ENCODE measurements at regions not wholly inside any gene's neighbourhood (a gene's known extent, or its start where the extent isn't known, plus 50 kb on each side); places are given as distances from the start of the nearest gene placed in this dataset.

- Histone ChIP-seq H3K27ac (no peak overlapping the region), H3K36me3 (no peaks in the 10 kb centered on the region), H3K27me3 (no peaks in the 10 kb centered on the region), H3K4me1 (no peaks in the 10 kb centered on the region), H3K4me3 (no peak overlapping the region), H3K9me3 (no peaks in the 10 kb centered on the region)
- intact Hi-C loops (cut with DNase I): no loop called here
- TF ChIP-seq CTCF (IDR thresholded peaks at IDR 0.05) (no peak), POLR2A (IDR thresholded peaks at IDR 0.05) (no peak), POLR2AphosphoS5 (IDR thresholded peaks at IDR 0.05; ENCODE audit: insufficient read depth in 1 of 2, low read depth in 1 of 2) (no peak)
- no peak for DNase-seq (ENCODE audit: extremely low spot score in 2 of 2)
These were observed 84.2 kb upstream of the PTPRD start for GRCh38 chr9:10697044-10697443.

GRCh38 chr9:10700291-10700690 lies 87.5 kb upstream of the PTPRD start:
- no peak for DNase-seq (ENCODE audit: extremely low spot score in 2 of 2)
- Histone ChIP-seq H3K36me3 (no peaks in the 10 kb centered on the region), H3K4me1 (no peaks in the 10 kb centered on the region), H3K4me3 (no peak overlapping the region), H3K9me3 (no peaks in the 10 kb centered on the region), H3K27ac (no peak overlapping the region), H3K27me3 (no peaks in the 10 kb centered on the region)
- TF ChIP-seq CTCF (IDR thresholded peaks at IDR 0.05) (no peak), POLR2AphosphoS5 (IDR thresholded peaks at IDR 0.05; ENCODE audit: insufficient read depth in 1 of 2, low read depth in 1 of 2) (no peak), POLR2A (IDR thresholded peaks at IDR 0.05) (no peak)
- intact Hi-C loops (cut with DNase I): no loop called here

- H3K4me3 ChIP-seq: no peak overlapping the region
- H3K9me3 ChIP-seq: no peaks in the 10 kb centered on the region
- no peaks in the 10 kb centered on the region for H3K36me3 ChIP-seq
- no peak overlapping the region for H3K27ac ChIP-seq
- DNase-seq (ENCODE audit: extremely low spot score in 2 of 2): no peak
- H3K27me3 ChIP-seq: no peaks in the 10 kb centered on the region
- intact Hi-C loops (cut with DNase I): no loop called here
- H3K4me1 ChIP-seq: no peaks in the 10 kb centered on the region
- TF ChIP-seq POLR2AphosphoS5 (IDR thresholded peaks at IDR 0.05; ENCODE audit: insufficient read depth in 1 of 2, low read depth in 1 of 2): no peak
- no peak for TF ChIP-seq POLR2A (IDR thresholded peaks at IDR 0.05)
- no peak for TF ChIP-seq CTCF (IDR thresholded peaks at IDR 0.05)
These were observed 88.1 kb upstream of the PTPRD start for GRCh38 chr9:10700915-10701314.

GRCh38 chr9:10701906-10702305 lies 89.1 kb upstream of the PTPRD start:
- Histone ChIP-seq H3K27ac (no peak overlapping the region), H3K4me3 (no peak overlapping the region), H3K27me3 (no peaks in the 10 kb centered on the region), H3K36me3 (no peaks in the 10 kb centered on the region), H3K4me1 (no peaks in the 10 kb centered on the region), H3K9me3 (no peaks in the 10 kb centered on the region)
- DNase-seq (ENCODE audit: extremely low spot score in 2 of 2): no peak
- TF ChIP-seq POLR2AphosphoS5 (IDR thresholded peaks at IDR 0.05; ENCODE audit: insufficient read depth in 1 of 2, low read depth in 1 of 2) (no peak), CTCF (IDR thresholded peaks at IDR 0.05) (no peak), POLR2A (IDR thresholded peaks at IDR 0.05) (no peak)
- intact Hi-C loops (cut with DNase I): no loop called here

GRCh38 chr9:10703139-10703538 lies 90.3 kb upstream of the PTPRD start:
- Histone ChIP-seq H3K27me3 (no peaks in the 10 kb centered on the region), H3K4me3 (no peak overlapping the region), H3K4me1 (no peaks in the 10 kb centered on the region), H3K36me3 (no peaks in the 10 kb centered on the region), H3K27ac (no peak overlapping the region), H3K9me3 (no peaks in the 10 kb centered on the region)
- no peak for DNase-seq (ENCODE audit: extremely low spot score in 2 of 2)
- intact Hi-C loops (cut with DNase I): no loop called here
- no peak for TF ChIP-seq CTCF (IDR thresholded peaks at IDR 0.05)
- no peak for TF ChIP-seq POLR2AphosphoS5 (IDR thresholded peaks at IDR 0.05; ENCODE audit: insufficient read depth in 1 of 2, low read depth in 1 of 2)
- TF ChIP-seq POLR2A (IDR thresholded peaks at IDR 0.05): no peak

Data from vagina (tissue), 2 donors.